ENCODE measurements at regions not wholly inside any gene's neighbourhood (a gene's known extent, or its start where the extent isn't known, plus 50 kb on each side); places are given as distances from the start of the nearest gene placed in this dataset.

DNA sequence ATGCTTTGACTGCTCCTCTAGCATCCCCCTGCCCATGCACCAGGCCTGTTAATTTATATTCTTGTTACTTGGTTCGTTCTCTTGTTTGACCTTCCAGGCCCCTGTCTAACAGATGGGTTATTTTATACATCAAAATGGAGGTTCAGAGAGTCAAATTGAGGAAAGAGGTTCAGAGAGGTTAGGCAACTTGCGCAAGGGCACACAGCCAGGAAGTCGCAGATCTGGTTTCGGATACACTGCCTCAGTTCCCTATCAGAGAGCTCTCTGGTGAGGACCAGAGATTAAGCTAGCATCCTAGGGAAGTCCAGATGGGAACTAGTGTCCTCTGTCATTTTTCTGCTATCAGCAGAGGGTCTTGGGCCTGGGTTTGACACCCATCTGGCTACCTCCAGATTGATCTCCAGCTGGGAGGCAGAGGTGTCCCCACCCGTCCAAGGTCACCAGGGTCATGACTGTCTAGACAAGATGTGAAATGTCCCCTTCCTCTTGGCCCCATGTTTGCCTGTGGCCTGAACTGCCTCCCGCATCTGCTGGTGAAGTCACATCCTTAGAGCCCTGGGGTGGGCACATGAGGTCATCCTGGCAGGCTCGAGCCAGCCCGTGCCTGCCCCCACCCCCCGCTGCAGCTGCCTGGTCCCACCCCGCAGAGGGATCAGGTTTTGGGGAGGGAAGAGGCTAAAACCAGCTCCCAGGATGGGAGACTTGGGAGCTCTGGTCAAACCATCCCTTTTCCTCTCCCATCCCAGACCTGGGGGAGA, 84.3 kb upstream of the NCOR2 start:
- intact Hi-C loops (cut with DNase I; ENCODE audit: low total_unique reads), result no loop called here
- no peak for TF ChIP-seq CTCF (IDR thresholded peaks at IDR 0.05)
- TF ChIP-seq POLR2A (IDR thresholded peaks at IDR 0.05), result no peak
- no peak overlapping the region for H3K4me3 ChIP-seq (ENCODE audit: low read depth, poor library complexity, severe bottlenecking)
- no peak for DNase-seq (ENCODE audit: low spot score in 2 of 2)
- WGBS, 2 donors, result 62 to 83% methylated on average over 5 to 9 of the region's 10 CpGs

GRCh38 chr12:124650912-124651311, 83.5 kb upstream of the NCOR2 start:
- 64 to 76% methylated on average over 7 of the region's 7 CpGs for WGBS, 2 donors
- H3K4me3 ChIP-seq (ENCODE audit: low read depth, poor library complexity, severe bottlenecking), result no peak overlapping the region
- TF ChIP-seq POLR2A (IDR thresholded peaks at IDR 0.05) (no peak), CTCF (IDR thresholded peaks at IDR 0.05) (no peak)
- DNase-seq (ENCODE audit: low spot score in 2 of 2), result no peak
- intact Hi-C loops (cut with DNase I; ENCODE audit: low total_unique reads), result no loop called here

DNA sequence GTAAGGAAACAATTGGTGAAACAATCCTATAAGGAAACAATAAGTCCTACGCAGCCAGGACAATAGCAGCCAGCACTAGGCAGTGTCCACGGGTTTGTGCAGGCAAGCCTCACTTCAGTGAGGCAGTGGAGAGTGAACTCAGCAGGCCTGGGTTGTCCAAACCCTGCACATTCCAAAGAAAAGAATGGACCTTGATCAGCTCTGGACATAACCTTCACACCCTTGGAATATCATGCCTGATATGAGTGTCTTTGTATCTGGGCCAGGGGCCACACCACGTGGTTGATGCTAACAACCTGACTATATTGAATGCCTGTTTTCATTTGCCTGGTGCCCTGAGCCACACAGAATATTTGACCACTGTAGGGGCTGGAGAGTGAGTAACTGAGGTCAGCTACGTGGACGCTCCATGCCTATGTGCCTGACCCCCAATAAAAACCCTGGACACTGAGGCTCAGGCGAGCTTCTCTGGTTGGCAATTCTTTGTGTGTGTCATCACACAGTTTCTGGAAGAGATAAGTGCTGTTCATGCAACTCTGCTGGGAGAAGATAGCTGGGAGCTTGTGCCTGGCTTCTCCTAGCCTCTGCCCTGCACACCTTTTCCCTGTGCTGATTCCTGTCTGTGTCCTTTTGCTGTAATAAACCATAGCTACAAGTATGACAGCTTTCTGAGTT, 81.4 kb upstream of the NCOR2 start:
- 81% methylated on average over 6 of the region's 6 CpGs for WGBS, 2 donors
- TF ChIP-seq CTCF (IDR thresholded peaks at IDR 0.05) (no peak), POLR2A (IDR thresholded peaks at IDR 0.05) (no peak)
- intact Hi-C loops (cut with DNase I; ENCODE audit: low total_unique reads), result no loop called here
- no peak for DNase-seq (ENCODE audit: low spot score in 2 of 2)
- H3K4me3 ChIP-seq (ENCODE audit: low read depth, poor library complexity, severe bottlenecking), result no peak overlapping the region

GRCh38 chr12:124647316-124647715, 79.9 kb upstream of the NCOR2 start:
- 82 to 83% methylated on average over 6 of the region's 6 CpGs for WGBS, 2 donors
- H3K4me3 ChIP-seq (ENCODE audit: low read depth, poor library complexity, severe bottlenecking), result no peak overlapping the region
- intact Hi-C loops (cut with DNase I; ENCODE audit: low total_unique reads), result no loop called here
- TF ChIP-seq POLR2A (IDR thresholded peaks at IDR 0.05), result no peak
- no peak for TF ChIP-seq CTCF (IDR thresholded peaks at IDR 0.05)
- no peak for DNase-seq (ENCODE audit: low spot score in 2 of 2)

DNA sequence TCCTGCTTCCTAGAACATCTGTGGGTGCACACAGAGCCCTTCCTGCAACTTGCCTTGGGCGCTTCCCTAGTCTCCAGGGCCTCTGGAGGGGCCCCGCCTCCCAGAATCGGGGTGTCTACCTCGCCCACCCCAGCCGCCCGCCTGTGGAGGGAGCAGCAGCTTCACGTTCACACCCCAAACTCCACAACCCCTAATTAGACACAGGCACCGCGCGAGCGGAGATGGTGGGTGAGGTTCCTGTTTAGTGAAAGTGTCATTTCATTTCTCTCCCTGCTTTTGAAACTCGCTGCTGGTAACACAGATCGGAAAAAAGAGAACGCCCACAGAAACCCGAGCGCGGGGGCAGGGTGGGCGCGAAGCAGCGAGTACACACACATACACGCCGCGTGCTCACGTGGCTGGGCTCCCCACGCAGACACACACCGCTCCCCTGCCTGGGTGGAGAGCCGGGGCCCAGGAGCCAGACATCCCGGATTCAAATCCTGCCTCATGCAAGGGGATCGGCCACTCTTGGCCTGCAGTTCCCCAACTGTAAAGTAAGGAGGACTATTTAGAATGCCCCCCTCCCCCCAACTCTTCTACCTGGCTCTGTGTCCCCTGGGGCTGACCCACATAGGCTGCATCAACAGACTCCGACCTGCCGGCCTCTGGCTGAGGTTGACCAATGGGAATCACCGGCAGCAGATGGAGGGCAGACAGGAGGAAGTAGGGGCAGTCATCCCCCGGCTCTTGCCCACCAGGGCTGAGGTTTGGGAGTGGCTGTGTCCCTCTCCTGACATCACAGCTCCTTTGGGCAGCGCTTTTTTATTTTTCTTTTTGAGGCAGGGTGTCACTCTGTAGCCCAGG, 79.2 kb upstream of the NCOR2 start:
- DNase-seq (ENCODE audit: low spot score in 2 of 2), result no peak
- intact Hi-C loops (cut with DNase I; ENCODE audit: low total_unique reads), result no loop called here
- TF ChIP-seq CTCF (IDR thresholded peaks at IDR 0.05), result no peak
- no peak for TF ChIP-seq POLR2A (IDR thresholded peaks at IDR 0.05)
- 53 to 58% methylated on average over 31 to 32 of the region's 34 CpGs for WGBS, 2 donors
- H3K4me3 ChIP-seq (ENCODE audit: low read depth, poor library complexity, severe bottlenecking), result no peak overlapping the region

Data from lower leg skin (tissue), 4 donors.